NCI-H82 (cell line): ENCODE measurements at regions not wholly inside any gene's neighbourhood (a gene's known extent, or its start where the extent isn't known, plus 50 kb on each side); places are given as distances from the start of the nearest gene placed in this dataset.
A peak's percentile ranks its signal among the peaks of the same experiment; 100 is the strongest.

Source experiments
- DNase-seq: peaks from one replicate; lab custom pipeline; 2025; lab: John Stamatoyannopoulos, UW

DNA sequence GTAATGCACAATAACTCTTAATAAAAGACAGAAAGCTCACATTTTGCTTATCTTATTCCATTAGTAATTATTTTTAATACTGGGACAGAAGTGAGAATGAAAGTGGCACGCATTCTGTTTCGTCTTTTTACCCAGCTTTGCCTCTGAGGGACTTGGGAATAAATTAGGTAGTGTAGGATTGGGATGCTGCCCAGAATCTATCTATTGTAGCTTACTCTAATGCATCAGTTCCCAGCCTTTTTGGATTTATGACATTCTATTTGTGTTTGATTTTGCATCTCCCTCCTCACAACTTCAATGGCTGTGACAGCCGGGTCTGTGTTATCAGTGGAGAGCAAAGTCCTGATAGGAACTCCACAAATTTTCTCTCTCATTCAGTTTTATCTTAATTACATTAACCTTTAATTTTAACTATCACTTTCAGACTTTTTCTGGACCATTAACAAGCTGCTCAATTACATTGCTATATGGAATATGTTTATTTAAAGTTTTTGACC, 62.9 kb upstream of the TULP4 start:
- no peak for DNase-seq

GRCh38 chr6:158251565-158251964, 60.7 kb upstream of the TULP4 start:
- DNase-seq, result no peak

DNA sequence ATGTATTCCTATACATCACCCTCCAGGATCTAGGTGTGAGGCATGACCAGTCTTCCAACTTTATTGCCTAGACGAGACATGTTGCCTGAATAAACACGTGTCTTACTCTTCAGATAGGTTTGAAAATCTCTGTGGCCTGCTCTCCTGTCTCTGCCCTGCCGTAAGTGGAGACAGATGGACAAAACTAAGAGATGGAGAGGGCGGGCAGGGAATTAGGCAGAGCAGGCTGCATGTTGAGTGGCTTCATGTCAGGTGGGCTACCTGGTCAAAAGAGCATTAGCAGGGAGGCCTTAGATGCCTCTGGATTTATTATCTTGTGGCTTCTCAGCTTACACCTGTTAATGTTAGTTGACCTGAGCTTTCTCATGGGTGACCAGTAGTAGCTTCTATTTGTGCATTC, 59.0 kb upstream of the TULP4 start:
- DNase-seq, result peak; percentile 26

DNA sequence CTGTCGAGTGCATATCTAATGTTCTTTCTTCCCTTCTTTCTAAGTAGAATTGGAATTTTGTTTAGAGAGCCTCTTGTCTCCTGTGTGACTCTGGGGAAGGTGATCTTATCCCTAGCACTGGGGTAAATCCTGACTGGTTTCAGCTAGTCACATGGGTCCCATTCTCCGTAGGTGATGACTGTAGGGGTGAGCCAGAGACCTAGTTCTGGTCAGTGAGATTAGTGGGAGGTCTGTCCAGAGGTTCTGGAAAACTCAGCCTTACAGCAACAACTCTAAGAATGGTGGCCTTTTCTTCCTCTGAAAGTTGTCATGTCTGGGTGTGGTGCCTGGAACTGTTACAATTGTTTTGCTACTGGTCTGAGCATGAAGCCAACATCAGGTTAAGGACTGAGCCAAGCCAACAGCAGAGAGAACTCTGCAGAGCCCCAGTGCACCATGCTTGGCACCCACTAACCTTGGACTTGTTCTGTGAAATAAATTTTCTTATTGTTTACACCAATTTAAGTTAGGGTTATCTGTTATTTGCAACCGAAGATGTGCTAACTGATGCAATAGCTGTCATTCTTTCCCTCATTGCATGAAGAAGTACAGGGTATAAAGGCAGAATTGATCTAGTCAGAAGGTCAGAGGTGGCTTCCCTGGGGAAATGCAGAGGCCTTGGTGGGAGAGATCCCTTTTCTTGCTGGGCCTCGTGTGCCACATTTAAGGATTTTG, 56.8 kb upstream of the TULP4 start:
- DNase-seq, result no peak

DNA sequence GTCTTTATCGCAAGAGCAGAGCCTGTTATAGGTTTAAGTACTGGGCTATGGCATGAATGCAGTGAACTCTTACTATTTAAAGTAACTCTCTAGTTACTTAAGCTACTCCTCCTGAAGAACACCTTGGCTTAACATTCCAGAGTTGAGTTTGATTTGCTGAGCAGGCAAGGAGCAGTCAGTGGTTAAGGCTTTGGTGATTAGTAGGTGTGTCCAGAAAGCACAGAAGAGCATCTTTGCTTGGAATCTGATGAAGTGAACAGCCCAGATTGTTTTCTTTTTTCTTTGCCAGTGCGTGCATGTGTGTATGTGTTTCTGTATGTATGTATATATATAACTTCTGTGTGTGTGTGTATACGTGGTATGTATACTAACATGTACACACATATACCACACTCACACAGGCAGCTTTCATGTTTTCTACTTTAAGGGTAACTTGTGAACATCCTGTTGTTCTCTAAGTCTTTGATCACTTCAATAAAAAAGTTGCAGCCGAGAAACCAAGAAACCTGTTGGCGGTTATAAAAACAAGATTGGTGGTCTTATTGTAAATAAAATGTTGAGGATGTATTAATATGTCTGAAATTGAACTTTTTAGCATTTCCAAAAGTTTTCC, 56.2 kb upstream of the TULP4 start:
- no peak for DNase-seq

DNA sequence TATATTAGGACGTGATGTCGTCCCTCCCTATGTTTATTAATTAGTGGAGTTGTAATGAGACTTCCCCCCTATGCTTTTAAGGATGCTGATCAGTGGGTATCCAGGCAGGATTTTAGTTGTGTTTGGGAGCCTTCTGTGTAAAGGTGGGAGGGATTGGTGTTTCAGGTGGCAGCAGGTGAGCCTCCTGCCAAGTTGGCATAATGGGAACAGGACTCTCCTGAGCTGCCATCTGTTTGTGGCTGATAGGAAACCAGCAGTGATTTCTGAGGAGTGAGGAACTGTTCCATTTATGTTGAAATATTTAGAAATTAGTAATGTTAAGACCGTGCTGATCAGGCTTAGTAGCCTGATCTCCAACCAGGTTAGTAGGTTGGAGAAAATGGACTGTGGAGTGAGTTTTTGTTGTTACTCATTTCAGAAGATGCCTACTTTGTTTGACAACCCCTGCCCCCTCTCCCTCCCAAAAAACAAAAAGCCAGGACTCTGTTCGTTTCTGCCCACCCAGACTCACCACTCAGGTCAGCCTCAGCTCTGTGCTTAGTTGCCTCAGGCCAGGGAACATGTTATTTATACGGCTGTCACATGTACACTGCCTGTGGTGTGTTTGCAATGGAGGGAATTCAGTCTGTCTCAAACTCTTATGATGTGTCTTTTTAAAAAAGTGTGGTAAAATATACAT, 55.4 kb upstream of the TULP4 start:
- DNase-seq, result no peak

- DNase-seq, result no peak
Measured at GRCh38 chr6:158257425-158257759, 54.9 kb upstream of the TULP4 start.

DNA sequence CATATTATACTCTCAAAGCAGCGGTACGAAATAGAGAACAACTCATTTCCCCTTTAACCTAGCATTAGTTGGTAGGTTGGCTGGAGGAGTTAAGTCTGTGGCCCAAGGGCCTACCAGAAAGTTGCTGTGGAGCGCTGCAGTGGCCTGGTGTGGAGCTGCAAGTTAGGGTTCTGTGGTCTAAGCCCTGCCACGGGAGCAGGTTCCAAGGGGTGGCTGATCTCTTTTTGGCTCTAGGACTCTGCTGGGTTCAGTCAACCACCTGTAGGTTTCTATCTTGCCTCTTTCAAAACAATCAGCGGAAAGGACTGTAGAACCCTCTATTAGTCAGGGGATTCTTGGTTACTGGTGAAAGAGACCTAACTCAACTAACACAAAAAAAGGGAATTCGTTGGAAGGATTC, 54.5 kb upstream of the TULP4 start:
- no peak for DNase-seq

- no peak for DNase-seq
Measured at GRCh38 chr6:158259136-158259535, 53.1 kb upstream of the TULP4 start.

DNA sequence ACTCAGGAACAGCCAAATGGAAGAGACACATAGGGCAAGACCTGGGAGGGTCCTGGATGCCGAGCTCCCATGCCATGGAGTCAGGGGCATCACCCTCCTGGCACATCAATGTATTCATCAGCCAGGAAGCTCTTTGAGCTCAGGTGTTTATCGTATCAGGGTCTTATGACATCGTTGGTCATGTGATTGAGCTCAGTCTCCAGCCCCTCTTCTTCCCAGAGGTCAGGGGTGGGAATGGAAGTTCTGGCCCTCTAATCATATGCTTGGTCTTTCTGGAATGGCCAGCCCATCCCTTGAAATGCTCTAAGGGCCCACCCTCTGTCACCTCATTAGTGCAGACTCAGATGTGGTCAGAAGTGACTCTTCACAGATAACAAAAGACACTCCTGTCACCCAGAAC, 52.4 kb upstream of the TULP4 start:
- no peak for DNase-seq

- no peak for DNase-seq
Measured at GRCh38 chr6:158262082-158262481, 50.2 kb upstream of the TULP4 start.
